Activated CD8-positive, alpha-beta T cell treated with anti-CD3 and anti-CD28 coated beads for 36 hours (primary cell): ENCODE measurements at regions not wholly inside any gene's neighbourhood (a gene's known extent, or its start where the extent isn't known, plus 50 kb on each side); places are given as distances from the start of the nearest gene placed in this dataset.

Experiments
- ATAC-seq: fragments of 200-7000 bp; cut with Tn5 transposase; one replicate; pipeline ENCODE4 v1.10.0; 2021; ENCODE audit warnings: mild to moderate bottlenecking, moderate library complexity
- CTCF ChIA-PET: fragments of 350-600 bp; sonication (Branson Sonifier 250); formaldehyde crosslinking; loops from one replicate; lab custom pipeline; 2021; ENCODE audit warnings: antibody characterized with exemption; lab: Charles Lee
- POLR2A ChIA-PET: fragments of 350-600 bp; sonication (Branson Sonifier 250); formaldehyde crosslinking; loops from one replicate; lab custom pipeline; 2021; ENCODE audit warnings: antibody characterized with exemption; lab: Charles Lee
- DNase-seq: peaks from one replicate; pipeline ENCODE4 v3.0.0-alpha.2; 2020
- H3K27ac Mint-ChIP-seq: one replicate; pipeline ENCODE4 v1.8.0; 2021; ENCODE audit warnings: mild to moderate bottlenecking, mixed read lengths
- H3K27me3 Mint-ChIP-seq: one replicate; pipeline ENCODE4 v1.8.0; 2021; ENCODE audit warnings: mixed read lengths
- H3K36me3 Mint-ChIP-seq: one replicate; pipeline ENCODE4 v1.8.0; 2021; ENCODE audit warnings: low read depth, mixed read lengths
- H3K4me1 Mint-ChIP-seq: one replicate; pipeline ENCODE4 v1.8.0; 2021; ENCODE audit warnings: low read depth, mixed read lengths
- H3K4me3 Mint-ChIP-seq: one replicate; pipeline ENCODE4 v1.8.0; 2021; ENCODE audit warnings: mild to moderate bottlenecking, moderate library complexity, mixed read lengths
- H3K9me3 Mint-ChIP-seq: one replicate; pipeline ENCODE4 v1.8.0; 2021; ENCODE audit warnings: mixed read lengths
- CTCF ChIP-seq: fragments of 200-600 bp; IDR thresholded peaks from one replicate; pipeline ENCODE4 v1.8.0; 2022; ENCODE audit warnings: antibody characterized with exemption, mild to moderate bottlenecking
- intact Hi-C: fragments of 100-400 bp; cut with micrococcal nuclease; formaldehyde crosslinking; loops from one replicate; pipeline ENCODE4 v1.10.0; 2022

- H3K4me1 Mint-ChIP-seq, result peaks cover 3% of the 10 kb centered on the region
- no peaks in the 10 kb centered on the region for H3K27me3 Mint-ChIP-seq
- ATAC-seq (no peak), DNase-seq (no peak)
- H3K36me3 Mint-ChIP-seq, result no peaks in the 10 kb centered on the region
- H3K27ac Mint-ChIP-seq, result no peak overlapping the region
- no peaks in the 10 kb centered on the region for H3K9me3 Mint-ChIP-seq
- CTCF ChIA-PET, result no interaction called here
- no peak overlapping the region for H3K4me3 Mint-ChIP-seq
- POLR2A ChIA-PET, result no interaction called here
- no peak for TF ChIP-seq CTCF
- intact Hi-C loops, result no loop called here
Observed at GRCh38 chrX:40420899-40421729, 159.7 kb upstream of the ATP6AP2 start.

GRCh38 chrX:40418813-40419195 lies 162.0 kb upstream of the ATP6AP2 start:
- H3K9me3 Mint-ChIP-seq, result no peaks in the 10 kb centered on the region
- peak; percentile 39 for ATAC-seq
- no peaks in the 10 kb centered on the region for H3K27me3 Mint-ChIP-seq
- TF ChIP-seq CTCF, result no peak
- POLR2A ChIA-PET, result interaction anchor here (0.6 kb wide), 1 partner anchor 40 kb away, joined by 3 read pairs; no protein-coding TSS in a partner anchor
- CTCF ChIA-PET, result no interaction called here
- no peaks in the 10 kb centered on the region for H3K36me3 Mint-ChIP-seq
- H3K4me1 Mint-ChIP-seq, result peaks cover 3% of the 10 kb centered on the region
- intact Hi-C loops, result no loop called here
- peak; percentile 28 for DNase-seq
- no peak overlapping the region for H3K4me3 Mint-ChIP-seq
- no peak overlapping the region for H3K27ac Mint-ChIP-seq

GRCh38 chrX:40418146-40418812 lies 162.5 kb upstream of the ATP6AP2 start:
- Mint-ChIP-seq H3K27me3 (no peaks in the 10 kb centered on the region), H3K36me3 (no peaks in the 10 kb centered on the region), H3K27ac (no peak overlapping the region), H3K4me1 (peaks cover 3% of the 10 kb centered on the region), H3K4me3 (no peak overlapping the region), H3K9me3 (no peaks in the 10 kb centered on the region)
- ChIA-PET CTCF (no interaction called here), POLR2A (interaction anchor here (0.6 kb wide), 1 partner anchor 39 kb away, joined by 3 read pairs; no protein-coding TSS in a partner anchor)
- intact Hi-C loops, result no loop called here
- DNase-seq (no peak), ATAC-seq (no peak)
- TF ChIP-seq CTCF, result no peak

- DNase-seq (no peak), ATAC-seq (no peak)
- Mint-ChIP-seq H3K9me3 (no peaks in the 10 kb centered on the region), H3K27me3 (no peaks in the 10 kb centered on the region), H3K36me3 (no peaks in the 10 kb centered on the region), H3K27ac (no peak overlapping the region), H3K4me3 (no peak overlapping the region), H3K4me1 (peaks cover 3% of the 10 kb centered on the region)
- CTCF ChIA-PET, result no interaction called here
- no peak for TF ChIP-seq CTCF
- intact Hi-C loops, result no loop called here
- POLR2A ChIA-PET, result no interaction called here
Observed at GRCh38 chrX:40415675-40416074, 165.1 kb upstream of the ATP6AP2 start.

- ChIA-PET POLR2A (no interaction called here), CTCF (no interaction called here)
- Mint-ChIP-seq H3K4me1 (peaks cover 3% of the 10 kb centered on the region), H3K9me3 (peaks cover 2% of the 10 kb centered on the region), H3K27me3 (no peaks in the 10 kb centered on the region), H3K4me3 (no peak overlapping the region), H3K27ac (no peak overlapping the region), H3K36me3 (no peaks in the 10 kb centered on the region)
- no peak for DNase-seq
- intact Hi-C loops, result no loop called here
- TF ChIP-seq CTCF, result no peak
- no peak for ATAC-seq
Observed at GRCh38 chrX:40414335-40414734, 166.4 kb upstream of the ATP6AP2 start.
